PC-9 (cell line): ENCODE measurements at regions not wholly inside any gene's neighbourhood (a gene's known extent, or its start where the extent isn't known, plus 50 kb on each side); places are given as distances from the start of the nearest gene placed in this dataset.

Source experiments
- EZH2 ChIP-seq: fragments of 200-600 bp; sonication (generic); IDR thresholded peaks from 2 replicates; pipeline ENCODE4 v1.8.0; 2017; ENCODE audit warnings: antibody characterized with exemption, low read depth
- TF ChIP-seq, protein P1 (sequence below): fragments of 200-600 bp; sonication (generic); conservative IDR thresholded peaks from 2 replicates; pipeline ENCODE4 v1.6.1; 2017; ENCODE audit warnings: mixed run types, antibody characterized with exemption, mild to moderate bottlenecking, moderate library complexity

GRCh38 chr2:160820691-160821090 lies 327.1 kb upstream of the RBMS1 start:
- TF ChIP-seq, protein P1, sequence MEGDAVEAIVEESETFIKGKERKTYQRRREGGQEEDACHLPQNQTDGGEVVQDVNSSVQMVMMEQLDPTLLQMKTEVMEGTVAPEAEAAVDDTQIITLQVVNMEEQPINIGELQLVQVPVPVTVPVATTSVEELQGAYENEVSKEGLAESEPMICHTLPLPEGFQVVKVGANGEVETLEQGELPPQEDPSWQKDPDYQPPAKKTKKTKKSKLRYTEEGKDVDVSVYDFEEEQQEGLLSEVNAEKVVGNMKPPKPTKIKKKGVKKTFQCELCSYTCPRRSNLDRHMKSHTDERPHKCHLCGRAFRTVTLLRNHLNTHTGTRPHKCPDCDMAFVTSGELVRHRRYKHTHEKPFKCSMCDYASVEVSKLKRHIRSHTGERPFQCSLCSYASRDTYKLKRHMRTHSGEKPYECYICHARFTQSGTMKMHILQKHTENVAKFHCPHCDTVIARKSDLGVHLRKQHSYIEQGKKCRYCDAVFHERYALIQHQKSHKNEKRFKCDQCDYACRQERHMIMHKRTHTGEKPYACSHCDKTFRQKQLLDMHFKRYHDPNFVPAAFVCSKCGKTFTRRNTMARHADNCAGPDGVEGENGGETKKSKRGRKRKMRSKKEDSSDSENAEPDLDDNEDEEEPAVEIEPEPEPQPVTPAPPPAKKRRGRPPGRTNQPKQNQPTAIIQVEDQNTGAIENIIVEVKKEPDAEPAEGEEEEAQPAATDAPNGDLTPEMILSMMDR: no peak
- no peak for TF ChIP-seq EZH2
